Psoas muscle (tissue), 7 donors: ENCODE measurements at regions not wholly inside any gene's neighbourhood (a gene's known extent, or its start where the extent isn't known, plus 50 kb on each side); places are given as distances from the start of the nearest gene placed in this dataset.

Experiments used
- ATAC-seq, 4 donors: fragments of 200-7000 bp; cut with Tn5 transposase; one replicate each; pipeline ENCODE4 v1.9.1; 2020; ENCODE audit warnings: moderate library complexity in 3 of 4, mild to moderate bottlenecking in 2 of 4
- DNase-seq, 2 donors: peaks; one replicate each; pipeline ENCODE4 v3.0.0-alpha.2; 2020
- H3K27ac ChIP-seq: fragments of 200-600 bp; one replicate; pipeline ENCODE4 v1.8.0; 2022
- H3K27me3 ChIP-seq, 3 donors: fragments of 200-600 bp in 1 of 3; one replicate each; pipeline versions ENCODE4 v1.6.1 to v1.8.0; 2013 to 2022; ENCODE audit warnings: low read length in 2 of 3, mild to moderate bottlenecking in 2 of 3, moderate library complexity in 1 of 3; ENCODE audit not compliant: insufficient read depth in 3 of 3
- H3K36me3 ChIP-seq, 2 donors: fragments of 200-600 bp in 1 of 2; one replicate each; pipeline versions ENCODE4 v1.6.1 to v1.8.0; 2013 to 2022; ENCODE audit warnings: low read depth in 1 of 2, mild to moderate bottlenecking in 1 of 2, moderate library complexity in 1 of 2; ENCODE audit not compliant: insufficient read depth in 1 of 2
- H3K4me1 ChIP-seq: fragments of 200-600 bp; one replicate; pipeline ENCODE4 v1.8.0; 2022
- H3K4me3 ChIP-seq: fragments of 200-600 bp; one replicate; pipeline ENCODE4 v1.8.0; 2022; ENCODE audit warnings: mild to moderate bottlenecking
- H3K9me3 ChIP-seq: fragments of 200-600 bp; one replicate; pipeline ENCODE4 v1.8.0; 2022
- WGBS, 3 donors: extraction: QIAGEN DNeasy Blood & Tissue Kit; methylation state at CpG; one replicate each; pipeline versions ENCODE4 v1.1.6 to v1.1.7; 2013; 5-methylcytosine and 5-hydroxymethylcytosine counted together
- intact Hi-C, 2 donors: fragments of 100-400 bp; cut with DNase I; formaldehyde crosslinking; loops; one replicate each; pipeline versions ENCODE4 v1.11.0 to v1.14.2; 2022
- TF ChIP-seq, protein P1 (sequence below): fragments of 200-600 bp; IDR thresholded peaks from one replicate; pipeline ENCODE4 v1.8.0; 2022; ENCODE audit warnings: antibody characterized with exemption
- donor health status: healthy with polysubstance abuse.
- donor health status: DM: no; HTN: no; CAD: no; lungs with moderate emphysema.
- donor health status: Bipolar disorder and iron deficiency.
- donor health status: healthy.
- donor health status: DM: yes; HTN: yes; CAD: no.
- donor health status: DM: no; HTN: no; CAD: no.
- donor health status: DM: yes; HTN: yes; CAD: no.

DNA sequence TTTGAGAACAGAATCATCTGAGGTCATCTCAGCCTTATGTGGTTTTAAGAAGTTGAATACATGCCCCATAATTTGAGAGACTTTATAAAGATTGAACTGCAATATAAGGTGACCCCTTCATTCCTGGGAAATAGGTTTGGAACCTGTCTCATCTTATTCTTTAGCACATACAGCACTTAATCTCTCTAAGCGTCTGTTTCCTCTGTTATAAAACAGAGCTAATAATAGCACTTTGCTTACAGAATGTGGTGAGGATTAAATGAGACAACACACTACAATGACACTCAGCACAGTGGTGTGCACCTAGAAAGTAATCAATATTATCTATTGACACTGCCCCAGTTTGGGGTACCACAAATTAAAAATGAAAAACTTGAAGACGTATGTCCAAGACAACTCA, 102.1 kb downstream of the DUSP6 start:
- intact Hi-C loops: no loop called here
- ATAC-seq (no peak), DNase-seq (no peak)
- TF ChIP-seq, protein P1, sequence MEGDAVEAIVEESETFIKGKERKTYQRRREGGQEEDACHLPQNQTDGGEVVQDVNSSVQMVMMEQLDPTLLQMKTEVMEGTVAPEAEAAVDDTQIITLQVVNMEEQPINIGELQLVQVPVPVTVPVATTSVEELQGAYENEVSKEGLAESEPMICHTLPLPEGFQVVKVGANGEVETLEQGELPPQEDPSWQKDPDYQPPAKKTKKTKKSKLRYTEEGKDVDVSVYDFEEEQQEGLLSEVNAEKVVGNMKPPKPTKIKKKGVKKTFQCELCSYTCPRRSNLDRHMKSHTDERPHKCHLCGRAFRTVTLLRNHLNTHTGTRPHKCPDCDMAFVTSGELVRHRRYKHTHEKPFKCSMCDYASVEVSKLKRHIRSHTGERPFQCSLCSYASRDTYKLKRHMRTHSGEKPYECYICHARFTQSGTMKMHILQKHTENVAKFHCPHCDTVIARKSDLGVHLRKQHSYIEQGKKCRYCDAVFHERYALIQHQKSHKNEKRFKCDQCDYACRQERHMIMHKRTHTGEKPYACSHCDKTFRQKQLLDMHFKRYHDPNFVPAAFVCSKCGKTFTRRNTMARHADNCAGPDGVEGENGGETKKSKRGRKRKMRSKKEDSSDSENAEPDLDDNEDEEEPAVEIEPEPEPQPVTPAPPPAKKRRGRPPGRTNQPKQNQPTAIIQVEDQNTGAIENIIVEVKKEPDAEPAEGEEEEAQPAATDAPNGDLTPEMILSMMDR: no peak
- Histone ChIP-seq H3K4me3 (no peak overlapping the region), H3K27ac (no peak overlapping the region), H3K9me3 (no peaks in the 10 kb centered on the region), H3K4me1 (no peaks in the 10 kb centered on the region), H3K27me3 (no peaks in the 10 kb centered on the region), H3K36me3 (no peaks in the 10 kb centered on the region)
- 49 to 58% (median 52%) methylated on average over 2 of the region's 2 CpGs for WGBS, 3 donors

DNA sequence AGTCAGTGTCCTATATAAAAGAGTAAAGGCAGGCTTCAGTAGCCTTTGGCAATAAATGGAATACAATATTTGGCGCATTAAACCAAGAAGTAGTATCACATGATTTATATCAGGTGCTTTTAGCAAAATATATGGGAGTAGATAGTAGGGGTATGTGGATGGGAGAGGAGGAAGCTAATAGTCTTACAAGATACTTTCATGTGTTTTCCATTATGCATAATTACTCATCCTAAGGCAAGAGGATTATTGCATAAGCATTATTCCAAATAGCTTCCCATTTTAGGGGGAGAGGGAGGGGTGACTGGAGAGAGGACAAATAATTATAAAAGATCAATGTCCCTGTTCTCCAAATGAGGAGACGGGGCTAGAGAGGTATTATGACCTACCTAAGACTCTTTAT, 104.3 kb downstream of the DUSP6 start:
- no peaks in the 10 kb centered on the region for H3K9me3 ChIP-seq
- 94 to 99% (median 94%) methylated on average over 2 of the region's 2 CpGs for WGBS, 3 donors
- H3K36me3 ChIP-seq: no peaks in the 10 kb centered on the region
- no peaks in the 10 kb centered on the region for H3K27me3 ChIP-seq
- ATAC-seq: no peak
- DNase-seq: no peak
- H3K4me3 ChIP-seq: no peak overlapping the region
- no peak overlapping the region for H3K27ac ChIP-seq
- TF ChIP-seq, protein P1: no peak
- intact Hi-C loops: no loop called here
- peaks cover 6% of the 10 kb centered on the region for H3K4me1 ChIP-seq

DNA sequence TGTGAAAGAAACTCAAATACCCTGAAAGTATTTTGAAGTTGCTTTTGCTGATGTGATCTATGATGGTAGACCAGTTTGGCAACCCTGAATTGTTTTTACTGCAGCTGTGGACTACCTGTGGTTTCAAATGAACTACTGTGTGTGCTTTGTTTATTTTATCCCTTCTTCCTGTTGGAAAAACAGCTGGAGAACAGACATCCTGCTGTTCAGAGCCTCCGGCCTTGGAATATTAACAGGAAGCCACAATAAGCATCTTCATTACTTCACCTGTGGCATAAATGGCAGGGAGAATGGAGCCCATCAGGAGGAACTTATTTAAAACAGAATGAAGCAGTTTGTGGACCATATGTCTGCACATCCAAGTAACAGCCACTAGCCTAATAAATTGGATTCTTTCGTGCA, 104.8 kb downstream of the DUSP6 start:
- DNase-seq: no peak
- peaks cover 6% of the 10 kb centered on the region for H3K4me1 ChIP-seq
- no peak overlapping the region for H3K4me3 ChIP-seq
- no peaks in the 10 kb centered on the region for H3K36me3 ChIP-seq
- H3K27ac ChIP-seq: no peak overlapping the region
- 68 to 80% (median 72%) methylated on average over 2 of the region's 2 CpGs for WGBS, 3 donors
- no peaks in the 10 kb centered on the region for H3K9me3 ChIP-seq
- ATAC-seq: no peak
- intact Hi-C loops: no loop called here
- TF ChIP-seq, protein P1: no peak
- H3K27me3 ChIP-seq: no peaks in the 10 kb centered on the region

DNA sequence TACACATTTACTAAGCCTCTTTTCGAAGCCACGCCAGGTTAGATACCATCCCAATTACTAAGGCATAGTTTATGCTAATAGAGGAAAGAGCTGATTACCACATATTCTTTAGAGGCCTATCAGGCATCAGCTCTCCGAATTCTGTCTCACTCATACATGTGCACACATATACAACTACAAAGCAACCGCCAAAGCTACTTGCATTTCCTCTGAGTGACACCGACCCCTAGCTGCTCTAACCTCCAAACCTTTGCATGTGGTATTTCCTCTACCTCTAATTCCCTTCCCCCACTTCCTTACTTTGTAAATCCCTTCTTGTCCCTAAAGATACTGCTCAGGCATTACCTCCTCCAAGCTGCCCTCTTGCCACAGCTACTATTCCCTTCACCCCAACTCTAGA, 107.2 kb downstream of the DUSP6 start:
- no peak for DNase-seq
- H3K36me3 ChIP-seq: no peaks in the 10 kb centered on the region
- intact Hi-C loops: no loop called here
- no peak overlapping the region for H3K4me3 ChIP-seq
- ATAC-seq: no peak
- 60 to 68% (median 64%) methylated on average over 5 of the region's 5 CpGs for WGBS, 3 donors
- no peaks in the 10 kb centered on the region for H3K9me3 ChIP-seq
- TF ChIP-seq, protein P1: no peak
- H3K4me1 ChIP-seq: peaks cover 6% of the 10 kb centered on the region
- H3K27me3 ChIP-seq: no peaks in the 10 kb centered on the region
- no peak overlapping the region for H3K27ac ChIP-seq

DNA sequence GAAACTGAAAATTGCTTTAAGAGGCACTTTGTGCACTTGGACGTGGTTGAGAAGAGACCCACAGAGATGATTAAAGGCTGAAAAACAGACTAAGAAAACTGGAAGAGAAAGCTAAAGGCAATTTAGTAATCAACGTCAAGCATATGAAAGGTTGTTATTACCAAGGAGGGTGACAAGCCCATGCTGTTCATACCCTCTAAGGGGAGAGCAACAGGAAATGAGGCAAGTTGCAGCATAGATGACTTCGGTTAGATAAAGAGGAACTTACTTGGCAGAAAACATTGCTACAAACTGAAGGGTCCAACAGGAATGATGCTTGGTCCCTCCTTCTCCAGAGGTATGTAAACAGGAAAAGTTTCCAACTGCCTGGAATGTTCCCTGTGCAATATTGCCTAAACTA, 107.8 kb downstream of the DUSP6 start:
- TF ChIP-seq, protein P1: no peak
- Histone ChIP-seq H3K27me3 (no peaks in the 10 kb centered on the region), H3K4me1 (peaks cover 6% of the 10 kb centered on the region), H3K9me3 (no peaks in the 10 kb centered on the region), H3K4me3 (no peak overlapping the region), H3K36me3 (no peaks in the 10 kb centered on the region), H3K27ac (no peak overlapping the region)
- no peak for DNase-seq
- ATAC-seq: no peak
- intact Hi-C loops: no loop called here
- WGBS, 3 donors: 42 to 48% (median 47%) methylated on average over 3 of the region's 3 CpGs
